ENCODE measurements at regions not wholly inside any gene's neighbourhood (a gene's known extent, or its start where the extent isn't known, plus 50 kb on each side); places are given as distances from the start of the nearest gene placed in this dataset.

- Histone ChIP-seq H3K4me2 (ENCODE audit: low read depth, low read length) (no peak overlapping the region), H3F3A (ENCODE audit: insufficient read depth, low read length) (no peaks in the 10 kb centered on the region)
- DNase-seq: no peak
Observed at GRCh38 chr1:63214553-63214952, 107.8 kb upstream of the FOXD3 start.

GRCh38 chr1:63223426-63223825 is 98.9 kb upstream of the FOXD3 start:
- Histone ChIP-seq H3K27me3 (replicated peaks; ENCODE audit: insufficient read depth, low read length) (no peaks in the 10 kb centered on the region), H2AFZ (ENCODE audit: low read length) (no peak overlapping the region), H3K9ac (ENCODE audit: low read length) (no peak overlapping the region), H3K4me2 (ENCODE audit: low read depth, low read length) (no peak overlapping the region), H3F3A (ENCODE audit: insufficient read depth, low read length) (no peaks in the 10 kb centered on the region), H3K4me1 (ENCODE audit: low read length) (no peaks in the 10 kb centered on the region), H4K20me1 (ENCODE audit: insufficient read depth, low read length) (no peaks in the 10 kb centered on the region), H3K9me2 (replicated peaks; ENCODE audit: insufficient read depth, low read length) (no peaks in the 10 kb centered on the region), H3K36me3 (replicated peaks; ENCODE audit: insufficient read depth, low read length) (no peaks in the 10 kb centered on the region), H3K4me3 (ENCODE audit: low read length) (no peak overlapping the region), H3K79me2 (ENCODE audit: low read length) (no peaks in the 10 kb centered on the region), H3K9me3 (replicated peaks; ENCODE audit: insufficient read depth, low read length) (no peaks in the 10 kb centered on the region), H3K27ac (ENCODE audit: low read length) (no peak overlapping the region)
- TF ChIP-seq EZH2phosphoT487 (IDR thresholded peaks at IDR 0.05; ENCODE audit: low read length): no peak
- no peak for TF ChIP-seq EZH2 (optimal IDR thresholded peaks at IDR 0.05; ENCODE audit: low read depth, low read length)
- TF ChIP-seq CTCF (IDR thresholded peaks at IDR 0.05; ENCODE audit: low read length): no peak
- DNase-seq: no peak

More at GRCh38 chr1:63214553-63214952, 107.8 kb upstream of the FOXD3 start:
- H3K9me3 ChIP-seq (replicated peaks; ENCODE audit: insufficient read depth, low read length): no peaks in the 10 kb centered on the region
- H3K4me1 ChIP-seq (ENCODE audit: low read length): no peaks in the 10 kb centered on the region
- no peak overlapping the region for H3K9ac ChIP-seq (ENCODE audit: low read length)
- no peak overlapping the region for H2AFZ ChIP-seq (ENCODE audit: low read length)
- H3K4me3 ChIP-seq (ENCODE audit: low read length): no peak overlapping the region
- no peaks in the 10 kb centered on the region for H4K20me1 ChIP-seq (ENCODE audit: insufficient read depth, low read length)
- TF ChIP-seq EZH2phosphoT487 (IDR thresholded peaks at IDR 0.05; ENCODE audit: low read length) (no peak), CTCF (IDR thresholded peaks at IDR 0.05; ENCODE audit: low read length) (no peak), EZH2 (optimal IDR thresholded peaks at IDR 0.05; ENCODE audit: low read depth, low read length) (no peak)
- H3K9me2 ChIP-seq (replicated peaks; ENCODE audit: insufficient read depth, low read length): no peaks in the 10 kb centered on the region
- no peaks in the 10 kb centered on the region for H3K79me2 ChIP-seq (ENCODE audit: low read length)
- H3K27me3 ChIP-seq (replicated peaks; ENCODE audit: insufficient read depth, low read length): no peaks in the 10 kb centered on the region
- H3K36me3 ChIP-seq (replicated peaks; ENCODE audit: insufficient read depth, low read length): no peaks in the 10 kb centered on the region
- no peak overlapping the region for H3K27ac ChIP-seq (ENCODE audit: low read length)

- H3K4me1 ChIP-seq (ENCODE audit: low read length): no peaks in the 10 kb centered on the region
- TF ChIP-seq EZH2 (optimal IDR thresholded peaks at IDR 0.05; ENCODE audit: low read depth, low read length): no peak
- no peak for TF ChIP-seq CTCF (IDR thresholded peaks at IDR 0.05; ENCODE audit: low read length)
- TF ChIP-seq EZH2phosphoT487 (IDR thresholded peaks at IDR 0.05; ENCODE audit: low read length): no peak
- H3K9me3 ChIP-seq (replicated peaks; ENCODE audit: insufficient read depth, low read length): no peaks in the 10 kb centered on the region
Observed at GRCh38 chr1:63230722-63231121, 91.6 kb upstream of the FOXD3 start.

More at GRCh38 chr1:63230722-63231121, 91.6 kb upstream of the FOXD3 start:
- Histone ChIP-seq H3K27me3 (replicated peaks; ENCODE audit: insufficient read depth, low read length) (no peaks in the 10 kb centered on the region), H3K79me2 (ENCODE audit: low read length) (no peaks in the 10 kb centered on the region), H3K9ac (ENCODE audit: low read length) (no peak overlapping the region), H3K36me3 (replicated peaks; ENCODE audit: insufficient read depth, low read length) (no peaks in the 10 kb centered on the region), H3K9me2 (replicated peaks; ENCODE audit: insufficient read depth, low read length) (no peaks in the 10 kb centered on the region), H3K27ac (ENCODE audit: low read length) (no peak overlapping the region), H2AFZ (ENCODE audit: low read length) (no peak overlapping the region), H3F3A (ENCODE audit: insufficient read depth, low read length) (no peaks in the 10 kb centered on the region), H3K4me3 (ENCODE audit: low read length) (no peak overlapping the region), H3K4me2 (ENCODE audit: low read depth, low read length) (no peak overlapping the region), H4K20me1 (ENCODE audit: insufficient read depth, low read length) (no peaks in the 10 kb centered on the region)
- no peak for DNase-seq
